HG03354 (cell line): ENCODE measurements at regions not wholly inside any gene's neighbourhood (a gene's known extent, or its start where the extent isn't known, plus 50 kb on each side); places are given as distances from the start of the nearest gene placed in this dataset.

ENCODE experiments used
- ATAC-seq: cut with Tn5 transposase; IDR thresholded peaks from one replicate; pipeline ENCODE4 v1.9.1; 2021; ENCODE audit warnings: mild to moderate bottlenecking; ENCODE audit not compliant: unreplicated experiment, poor library complexity, severe bottlenecking

DNA sequence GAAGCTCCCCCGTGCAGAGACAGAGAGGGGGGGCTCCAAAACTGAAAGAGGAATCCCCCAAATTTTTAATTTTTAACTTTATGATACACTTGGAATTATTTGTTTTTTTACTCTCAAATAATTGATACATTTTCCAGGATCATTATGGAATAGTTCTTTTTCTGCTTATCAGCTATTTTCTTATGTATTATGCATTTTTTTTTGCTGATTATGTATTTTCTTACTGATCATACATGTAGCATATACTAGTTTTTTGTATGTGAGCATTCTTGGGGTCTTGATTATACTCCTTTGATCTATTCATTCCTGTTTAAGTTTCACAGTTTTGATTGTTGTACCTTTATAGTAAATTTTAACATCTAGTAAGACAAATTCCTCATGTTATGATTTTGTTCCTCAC is 55.5 kb upstream of the LDHB start:
- no peak for ATAC-seq

DNA sequence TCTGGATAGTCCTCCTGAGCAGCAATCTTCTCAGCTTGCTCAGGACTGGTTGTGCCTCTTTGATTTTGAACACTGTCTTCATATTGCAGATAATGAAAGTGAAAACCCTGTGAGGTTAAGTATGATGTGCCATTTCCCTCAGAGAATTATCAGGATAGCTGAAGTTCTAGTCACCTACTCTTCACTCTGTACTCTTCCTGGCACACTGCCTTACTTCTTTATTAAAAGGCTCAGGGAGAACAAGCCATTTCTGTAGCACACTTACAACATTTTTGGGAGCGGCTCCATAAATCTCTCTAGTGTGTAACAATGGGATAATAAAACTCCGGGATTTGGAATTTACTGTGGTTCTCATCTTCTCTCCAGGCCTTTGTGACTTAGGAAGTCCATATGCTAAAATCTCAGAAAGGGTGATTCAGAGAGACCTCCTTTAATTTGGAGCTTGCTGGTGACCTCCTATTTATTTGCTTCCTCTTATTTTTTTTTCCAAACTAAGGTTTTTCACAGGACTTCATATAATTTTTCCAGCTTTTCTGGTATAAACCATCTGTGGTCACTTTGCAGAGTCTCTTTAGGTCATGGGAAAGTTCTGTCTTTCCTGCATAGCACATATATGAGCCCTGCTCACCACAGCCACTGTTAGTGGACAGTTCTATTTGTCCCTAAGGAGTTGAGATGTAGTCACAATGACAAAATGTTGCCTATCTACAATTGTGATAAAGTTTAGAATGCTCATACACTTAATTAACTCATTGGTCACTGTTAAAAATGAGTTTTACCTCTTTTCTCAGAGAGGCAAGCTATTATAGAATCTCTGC is 53.5 kb upstream of the LDHB start:
- ATAC-seq: peak; percentile 54
